Activated T-helper 9 cell treated with anti-CD3 and anti-CD28 coated beads, Interleukin-2, amount 50 U/mL, for 16 hours (primary cell): ENCODE measurements at regions not wholly inside any gene's neighbourhood (a gene's known extent, or its start where the extent isn't known, plus 50 kb on each side); places are given as distances from the start of the nearest gene placed in this dataset.
"Not testable (repeated sequence)": the region's sequence is repeated elsewhere in the genome, so short reads cannot be mapped to it uniquely, and the experiment has no call there.

ENCODE experiments used
- DNase-seq: peaks from one replicate; pipeline ENCODE4 v3.0.0-alpha.2; 2020; ENCODE audit warnings: low read depth

DNA sequence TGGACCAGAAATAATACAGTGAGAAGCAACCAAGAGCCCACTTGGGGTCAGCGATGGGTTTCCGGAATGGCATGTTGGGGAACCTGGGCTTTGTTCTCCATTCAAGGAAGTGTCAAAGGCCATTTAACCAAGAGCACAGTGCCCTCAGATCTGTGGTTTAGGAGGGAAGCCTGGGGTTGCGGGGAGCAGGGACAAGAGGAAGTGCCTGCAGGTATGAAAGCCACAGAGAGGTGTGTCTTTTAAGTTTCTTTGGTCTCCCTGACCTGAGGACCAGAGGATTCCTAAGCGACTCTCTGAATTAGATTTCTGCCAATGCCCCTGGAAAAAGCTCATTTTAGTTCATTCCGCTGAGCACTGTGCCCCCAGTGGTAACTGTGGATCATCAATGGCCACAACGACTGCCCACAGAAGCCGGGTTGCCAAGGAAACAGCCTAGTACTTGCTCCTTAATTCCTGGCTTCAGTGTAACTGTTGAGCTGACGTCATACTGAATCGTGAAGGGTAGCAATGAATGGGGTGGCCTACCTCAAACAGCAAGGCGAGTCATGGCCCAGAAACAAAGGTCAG, 107.3 kb upstream of the SPIN1 start:
- no peak for DNase-seq

- DNase-seq, result no peak
Measured at GRCh38 chr9:88278036-88278435, 110.2 kb upstream of the SPIN1 start.

GRCh38 chr9:88274078-88274477, 114.2 kb upstream of the SPIN1 start:
- DNase-seq, result no peak

GRCh38 chr9:88272986-88273385, 115.3 kb upstream of the SPIN1 start:
- DNase-seq, result no peak

DNA sequence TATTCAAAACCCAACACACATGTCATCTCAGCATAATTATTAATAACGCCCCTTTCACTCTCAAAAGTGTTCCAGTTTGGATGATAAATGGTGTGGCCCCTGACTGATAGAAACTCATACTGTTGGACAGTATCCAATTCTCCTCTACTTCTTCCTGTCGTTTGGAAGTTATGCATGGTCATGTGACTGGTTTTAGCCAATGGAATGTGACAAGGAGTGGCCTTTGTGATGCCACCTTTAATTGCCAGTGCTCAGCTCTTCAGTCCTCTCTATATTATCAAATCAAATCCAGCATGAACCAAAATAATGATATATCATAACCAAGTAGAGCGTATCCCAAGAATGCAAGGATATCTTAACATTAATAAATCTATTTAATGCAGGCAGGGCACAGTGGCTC, 117.8 kb upstream of the SPIN1 start:
- DNase-seq, result no peak

DNA sequence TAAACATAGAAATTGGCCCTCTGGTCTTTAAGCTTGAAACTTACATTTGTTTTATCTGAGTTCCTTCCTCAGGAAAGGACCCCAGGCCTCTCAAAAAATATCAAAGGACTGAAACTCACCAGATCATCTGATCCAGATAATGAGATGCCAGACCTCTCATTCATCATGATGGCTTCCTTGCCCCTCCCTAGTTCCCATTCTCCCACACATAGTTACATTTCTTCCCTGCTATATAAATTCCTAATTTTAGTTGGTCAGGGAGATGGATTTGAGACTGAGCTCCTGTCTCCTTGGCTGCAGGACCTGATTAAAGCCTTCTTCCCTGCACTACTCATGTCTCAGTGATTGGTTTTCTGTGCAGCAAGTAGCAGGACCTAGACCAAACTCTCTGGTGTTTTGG, 119.4 kb upstream of the SPIN1 start:
- DNase-seq, result no peak

DNA sequence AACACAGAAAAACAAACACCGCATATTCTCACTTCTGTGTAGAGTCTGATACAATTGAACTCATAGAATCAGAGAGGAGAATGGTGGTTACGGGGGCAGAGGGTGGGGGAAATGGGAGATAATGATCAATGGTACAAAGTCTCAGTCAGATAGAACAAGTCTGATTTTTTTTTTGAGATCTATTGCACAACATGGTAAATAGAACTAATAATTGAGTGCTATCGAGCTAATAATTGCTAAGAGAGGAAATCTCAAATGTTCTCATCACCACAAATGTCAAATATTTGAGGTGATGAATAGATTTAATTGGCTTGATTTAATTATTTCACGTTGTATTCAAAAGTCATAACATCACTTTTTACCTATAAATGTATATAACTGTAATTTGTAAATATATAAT, 121.0 kb upstream of the SPIN1 start:
- no peak for DNase-seq

DNA sequence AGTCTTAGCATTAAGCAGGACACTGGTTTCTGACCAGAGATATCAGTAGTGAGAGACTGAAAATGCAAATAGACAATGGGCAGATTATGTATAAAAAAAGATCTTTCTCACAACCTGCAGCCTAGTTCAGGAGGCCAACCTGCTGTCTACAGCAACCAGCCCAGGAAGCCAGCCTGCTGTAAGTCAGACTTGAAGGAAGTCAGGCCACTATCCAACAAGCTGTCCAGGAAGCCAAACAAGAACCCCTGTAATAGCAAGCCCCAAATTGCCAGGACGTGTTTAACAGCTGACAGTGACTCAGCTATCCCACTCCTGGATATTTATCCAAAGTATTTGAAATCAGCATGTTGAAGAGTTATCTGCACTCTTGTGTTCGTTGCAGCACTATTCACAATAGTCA, 121.8 kb upstream of the SPIN1 start:
- no peak for DNase-seq

DNA sequence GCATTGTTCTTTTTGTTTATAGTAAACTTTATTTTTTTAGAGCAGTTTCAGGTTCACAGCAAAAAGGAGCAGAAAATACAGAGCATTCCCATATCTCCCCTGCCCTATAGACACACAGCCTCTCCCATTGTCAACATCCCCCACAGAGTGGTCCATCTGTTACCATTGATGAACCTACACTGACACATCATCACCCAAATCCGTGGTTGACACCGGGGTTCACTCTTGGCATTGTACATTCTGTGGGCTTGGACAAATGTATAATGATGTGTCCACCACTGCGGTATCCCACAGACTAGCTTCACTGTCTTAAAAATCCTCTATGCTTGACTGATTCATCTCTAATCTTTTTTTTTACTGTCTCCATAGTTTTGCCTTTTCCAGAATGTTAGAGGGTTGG, 120.7 kb upstream of the SPATA31C2 start:
- DNase-seq, result no peak

DNA sequence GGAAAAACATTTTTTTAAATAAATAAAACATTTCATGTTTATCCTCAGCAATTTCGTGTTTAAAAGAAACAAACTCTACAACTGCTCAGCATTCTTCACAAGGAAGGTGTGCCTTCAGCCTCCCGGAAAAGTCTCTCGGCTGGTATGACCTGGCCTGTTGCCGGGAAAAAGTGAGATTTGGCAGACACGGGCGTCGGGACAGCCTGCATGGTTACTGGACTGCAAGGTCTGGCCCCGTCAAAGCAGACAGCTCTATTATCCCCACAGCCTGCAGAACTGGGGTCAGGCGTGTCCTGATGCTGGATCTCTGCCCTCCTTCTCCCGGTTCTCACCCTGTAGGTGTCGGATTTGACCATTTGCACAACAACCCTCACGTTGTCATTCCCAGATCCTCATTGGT, 120.3 kb upstream of the SPATA31C2 start:
- no peak for DNase-seq

DNA sequence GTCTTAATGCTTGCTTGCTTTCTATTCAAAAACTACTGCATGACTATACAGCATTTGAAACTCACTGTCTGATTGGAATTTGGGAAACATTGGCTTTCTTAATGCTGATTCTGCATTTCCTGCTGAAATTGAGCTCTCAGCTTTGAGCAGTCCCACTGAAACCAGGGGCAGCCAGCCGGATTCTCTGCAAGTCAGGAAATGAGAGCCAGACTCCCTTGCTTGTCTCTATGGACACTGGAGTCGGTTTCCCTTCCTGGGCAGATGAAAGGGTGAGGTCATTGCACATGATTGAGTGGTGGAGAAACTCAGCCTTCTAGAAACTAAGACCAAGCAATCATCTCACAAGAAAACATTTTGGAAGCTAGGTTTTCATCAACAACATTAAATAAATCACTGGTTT, 119.7 kb upstream of the SPATA31C2 start:
- no peak for DNase-seq

DNA sequence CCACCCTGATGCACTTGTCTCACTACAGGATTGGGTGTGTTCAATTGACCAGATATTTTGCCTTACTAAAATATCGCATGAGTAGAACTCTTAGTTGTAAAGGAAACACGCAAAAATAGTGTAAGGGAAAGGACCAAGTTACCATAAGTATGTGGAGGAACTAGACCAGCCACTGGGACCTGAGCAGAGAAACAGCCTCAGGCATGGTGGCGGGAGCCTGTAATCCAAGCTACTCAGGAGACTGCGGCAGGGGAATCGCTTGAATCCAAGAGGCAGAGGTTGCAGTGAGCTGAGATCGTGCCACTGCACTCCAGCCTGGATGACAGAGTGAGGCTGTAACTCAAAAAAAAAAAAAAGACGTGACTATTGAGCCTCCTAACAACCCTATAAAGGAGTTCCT, 117.9 kb upstream of the SPATA31C2 start:
- no peak for DNase-seq

- not testable (repeated sequence) for DNase-seq
Measured at GRCh38 chr9:88255806-88256205, 117.5 kb upstream of the SPATA31C2 start.

DNA sequence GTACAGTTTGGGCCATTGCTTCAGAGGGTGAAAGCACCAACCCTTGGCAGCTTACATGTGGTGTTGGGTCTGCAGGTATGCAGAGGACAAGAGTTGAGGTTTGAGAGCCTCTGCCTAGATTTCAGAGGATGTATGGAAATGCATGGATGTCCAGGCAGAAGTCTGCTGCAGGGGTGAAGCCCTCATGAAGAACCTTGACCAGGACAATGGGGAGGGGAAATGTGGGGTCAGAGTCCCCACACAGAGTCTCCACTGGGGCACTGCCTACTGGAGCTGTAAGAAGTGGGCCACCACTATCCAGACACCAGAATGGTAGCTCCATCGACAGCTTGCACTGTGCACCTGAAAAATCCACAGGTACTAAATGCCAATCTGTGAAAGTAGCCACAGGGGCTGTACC, 113.6 kb upstream of the SPATA31C2 start:
- DNase-seq, result no peak

DNA sequence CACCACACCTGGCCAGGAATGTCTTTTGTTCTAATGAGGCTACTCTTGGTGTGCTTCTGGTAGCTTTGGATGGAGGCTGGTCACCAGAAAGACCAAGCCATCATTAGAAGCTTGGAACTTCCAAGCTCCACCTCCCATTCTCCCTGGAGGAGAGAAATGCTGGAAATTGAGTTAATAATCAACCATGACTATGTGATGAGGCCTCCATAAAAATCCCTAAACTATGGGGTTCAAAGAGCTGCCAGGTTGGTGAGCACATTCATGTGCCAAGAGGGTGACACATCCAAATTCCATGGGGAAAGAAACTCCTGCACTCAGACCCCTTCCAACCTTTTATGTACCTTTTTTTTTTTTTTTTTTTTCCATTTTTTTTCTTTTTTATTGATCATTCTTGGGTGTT, 105.5 kb upstream of the SPATA31C2 start:
- DNase-seq, result no peak

DNA sequence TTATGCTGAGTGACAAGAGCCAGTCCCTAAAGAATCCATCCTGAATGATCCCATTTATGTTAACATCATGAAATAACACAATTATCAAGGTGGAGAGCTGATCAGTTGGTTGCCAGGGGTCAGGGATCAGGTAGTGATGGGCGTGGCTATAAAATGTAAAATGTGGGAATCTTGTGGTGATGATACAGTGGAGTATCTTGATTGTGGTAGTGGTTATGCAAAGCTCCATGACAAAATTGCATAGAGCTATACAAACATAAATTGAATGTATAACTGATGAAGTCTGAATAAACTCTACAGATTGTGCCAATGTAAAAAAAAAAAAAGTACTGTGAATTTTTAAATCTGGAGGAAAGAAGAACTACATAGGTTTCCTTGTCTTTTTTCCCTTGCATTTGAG, 104.6 kb upstream of the SPATA31C2 start:
- DNase-seq, result no peak

- DNase-seq, result no peak
Measured at GRCh38 chr9:88237991-88238571, 99.8 kb upstream of the SPATA31C2 start.

DNA sequence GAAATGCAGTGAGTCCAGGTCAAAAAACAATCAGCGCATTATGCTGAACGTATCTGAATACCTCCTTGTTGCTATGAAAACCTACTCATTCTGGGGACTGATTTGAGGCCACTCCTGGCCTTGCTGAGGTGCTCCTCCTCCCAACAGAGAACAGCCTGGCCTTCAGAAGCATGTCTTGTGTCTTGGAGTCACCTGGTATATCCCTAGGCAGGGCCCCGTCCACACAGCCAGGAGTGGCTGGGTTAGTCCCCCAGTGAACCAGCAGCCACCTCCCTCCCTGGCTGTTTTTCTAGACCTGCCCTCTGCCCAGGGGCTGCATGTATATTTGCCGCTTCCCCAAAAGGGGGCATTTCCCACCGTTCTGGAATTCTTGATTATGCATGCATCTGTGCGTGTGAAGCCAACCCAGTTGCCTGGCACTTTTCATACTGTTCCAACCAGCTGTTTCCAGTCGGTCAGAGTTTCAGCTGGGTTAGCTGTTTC, 99.2 kb upstream of the SPATA31C2 start:
- DNase-seq, result no peak

DNA sequence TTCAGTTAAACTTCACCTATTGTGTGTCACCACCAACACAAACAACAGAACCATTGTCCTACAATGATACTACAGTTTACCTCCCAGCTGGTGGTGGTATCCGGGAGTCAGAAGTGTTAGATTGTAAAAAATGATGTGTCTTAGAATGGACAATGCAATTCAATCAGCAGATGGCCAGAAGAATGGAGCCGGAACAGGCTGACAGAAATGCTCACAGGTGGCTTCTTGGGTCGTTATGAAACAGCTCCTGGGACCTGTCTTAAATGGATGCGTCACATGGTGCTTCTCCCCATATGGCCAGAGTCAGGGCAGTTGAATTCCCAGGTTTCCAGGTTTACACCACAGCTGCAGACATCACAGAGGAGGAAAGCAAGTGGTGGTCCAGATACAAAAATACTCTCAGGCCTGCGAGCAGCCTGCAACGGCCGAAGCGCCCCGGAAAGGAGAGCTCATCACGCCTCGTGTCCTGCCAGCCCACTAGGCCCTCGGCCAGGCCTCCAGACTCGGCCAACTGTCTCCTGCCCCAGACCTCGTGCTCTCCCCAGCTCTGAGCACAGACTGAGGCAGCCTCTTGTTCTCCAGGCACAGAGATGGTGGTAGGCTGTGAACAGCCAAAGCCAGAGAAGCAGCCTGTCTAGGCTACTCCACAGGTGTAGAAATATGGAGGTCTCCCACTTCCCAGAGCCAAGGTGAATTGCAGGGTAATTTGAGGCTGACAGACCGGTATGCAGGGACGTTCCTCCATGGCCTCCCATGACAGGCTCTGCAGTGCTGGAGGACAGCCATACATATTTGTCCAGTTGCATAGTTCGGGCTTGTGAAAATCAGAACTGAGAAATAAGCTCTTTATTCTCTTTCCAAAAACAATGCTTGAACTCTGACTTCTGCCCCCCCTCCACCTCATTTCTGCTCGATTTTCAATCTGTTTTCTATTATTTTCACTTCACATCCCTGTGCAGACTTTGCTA, 98.5 kb upstream of the SPATA31C2 start:
- no peak for DNase-seq

- no peak for DNase-seq
Measured at GRCh38 chr9:88235615-88236014, 97.3 kb upstream of the SPATA31C2 start.

DNA sequence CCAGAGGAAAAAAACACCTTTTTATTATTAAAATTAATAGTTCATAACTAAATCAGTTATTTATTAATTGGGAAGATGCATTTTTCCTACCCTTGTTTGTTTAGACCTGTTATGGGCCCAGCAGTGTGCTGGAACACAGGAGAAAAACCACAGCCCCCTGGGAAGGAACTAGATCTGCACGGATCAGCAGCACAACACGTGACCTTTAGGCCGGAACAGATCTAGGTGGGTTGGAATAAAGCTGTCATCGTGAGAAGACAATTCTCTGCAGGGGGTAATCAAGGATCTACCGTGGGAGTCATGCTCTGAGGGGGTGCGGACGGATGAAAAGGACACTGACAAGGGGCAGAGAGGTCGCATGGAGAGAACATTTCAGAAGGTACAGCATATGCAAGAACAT, 95.8 kb upstream of the SPATA31C2 start:
- DNase-seq, result no peak

- DNase-seq, result no peak
Measured at GRCh38 chr9:88233091-88233490, 94.8 kb upstream of the SPATA31C2 start.

- DNase-seq, result no peak
Measured at GRCh38 chr9:88230612-88231011, 92.3 kb upstream of the SPATA31C2 start.
